Dedifferentiated amniotic fluid mesenchymal stem cell (primary cell): ENCODE measurements at regions not wholly inside any gene's neighbourhood (a gene's known extent, or its start where the extent isn't known, plus 50 kb on each side); places are given as distances from the start of the nearest gene placed in this dataset.
"Not testable (repeated sequence)": the region's sequence is repeated elsewhere in the genome, so short reads cannot be mapped to it uniquely, and the experiment has no call there.

Experiments
- DNase-seq: peaks from one replicate; pipeline ENCODE4 v3.0.0-alpha.2; 2016; ENCODE audit errors: extremely low spot score

GRCh38 chr11:71127806-71128205, 124.6 kb downstream of the SHANK2 start:
- no peak for DNase-seq

- DNase-seq: not testable (repeated sequence)
Observed at GRCh38 chr11:71126401-71126800, 126.0 kb downstream of the SHANK2 start.

GRCh38 chr11:71125150-71125549, 127.2 kb downstream of the SHANK2 start:
- no peak for DNase-seq

- DNase-seq: no peak
Observed at GRCh38 chr11:71124127-71124526, 128.2 kb downstream of the SHANK2 start.

GRCh38 chr11:71120471-71120896, 131.9 kb downstream of the SHANK2 start:
- DNase-seq: no peak

DNA sequence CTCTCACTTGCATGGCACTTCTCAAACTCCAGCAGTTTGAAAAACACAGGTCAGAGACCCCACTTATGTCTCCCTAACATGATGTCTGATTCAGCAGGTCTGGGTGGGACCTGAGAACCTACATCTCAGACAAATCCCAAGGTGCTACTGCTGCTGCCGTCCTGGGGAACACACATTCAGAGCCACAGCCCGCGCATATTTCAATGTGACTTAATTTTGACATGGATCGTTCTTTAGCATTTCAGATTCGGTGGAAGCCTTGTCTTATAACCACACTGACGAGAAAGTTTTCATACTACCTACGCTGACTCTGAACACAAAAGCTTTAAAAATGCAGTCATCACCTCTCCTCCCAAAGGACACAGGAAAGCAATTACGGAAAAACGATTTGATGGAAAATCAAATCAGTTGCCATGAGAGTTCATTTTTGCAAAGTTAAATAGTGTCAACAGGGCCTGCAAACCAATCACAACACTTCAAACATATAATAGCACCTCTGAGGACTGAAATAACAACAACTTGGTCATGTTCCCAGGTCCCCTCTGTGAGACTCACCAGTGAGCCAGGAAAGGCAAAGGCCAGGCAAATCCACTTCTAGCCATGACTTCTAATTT, 132.6 kb downstream of the SHANK2 start:
- DNase-seq: no peak

GRCh38 chr11:71118671-71119250, 133.6 kb downstream of the SHANK2 start:
- no peak for DNase-seq

GRCh38 chr11:71117311-71117710, 135.1 kb downstream of the SHANK2 start:
- DNase-seq: no peak

DNA sequence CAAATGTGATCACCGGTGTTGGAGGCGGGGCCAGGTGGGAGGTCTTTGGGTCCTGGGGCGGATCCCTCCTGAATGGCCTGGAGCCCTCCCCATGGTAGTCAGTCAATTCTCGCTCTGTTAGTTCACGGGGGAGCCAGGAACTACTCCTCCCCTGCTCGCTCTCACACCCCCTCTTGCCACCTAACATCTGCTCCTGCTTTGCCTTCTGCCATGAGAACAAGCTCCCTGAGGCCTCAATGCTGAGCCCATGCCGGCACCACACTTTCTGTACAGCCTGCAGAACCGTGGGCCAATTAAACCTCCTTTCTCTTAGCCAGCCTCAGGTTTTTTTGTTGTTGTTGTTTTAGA, 135.7 kb downstream of the SHANK2 start:
- no peak for DNase-seq

DNA sequence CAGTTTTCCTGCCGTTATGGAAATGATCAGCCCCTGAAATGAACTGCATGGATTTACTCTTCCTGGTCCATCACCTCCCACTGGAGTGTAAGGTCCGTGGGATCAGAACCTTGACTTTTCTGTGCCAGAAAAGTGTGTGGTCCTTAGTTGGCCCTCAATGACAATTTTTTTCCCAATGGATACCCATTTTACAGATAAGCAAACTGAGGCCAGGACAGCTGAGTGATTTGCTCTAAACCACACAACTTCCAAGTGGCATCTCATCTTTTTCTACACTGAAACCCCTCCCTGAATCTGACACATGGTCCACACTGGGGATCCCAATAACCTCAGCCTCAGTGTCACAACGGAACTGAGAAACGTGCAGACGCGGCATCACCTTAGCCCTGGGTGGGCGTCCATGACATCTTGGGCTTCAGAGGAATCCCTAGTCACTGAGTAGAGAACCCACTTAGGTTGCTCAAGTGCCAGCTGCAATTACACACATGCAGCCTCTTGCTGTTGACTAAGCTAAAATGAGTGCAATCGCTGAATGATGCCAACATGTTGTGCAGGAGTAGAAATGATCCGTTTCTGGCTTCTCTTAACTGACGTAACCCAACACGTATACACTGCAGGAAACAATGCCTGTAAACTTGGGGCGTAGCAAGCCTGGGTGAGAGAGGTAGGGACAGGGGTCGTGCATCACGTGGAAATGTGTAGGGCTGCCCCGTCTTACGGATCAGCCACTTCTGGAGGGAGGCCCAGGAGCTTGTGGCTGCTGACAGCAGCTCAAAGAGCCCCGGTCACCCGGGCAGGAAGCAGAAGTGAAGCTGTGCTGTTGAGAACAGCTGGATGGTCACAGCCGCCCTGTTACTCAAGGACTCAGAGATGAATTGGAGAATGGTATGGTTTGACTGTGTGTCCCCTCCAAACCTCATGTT, 136.3 kb downstream of the SHANK2 start:
- DNase-seq: no peak

GRCh38 chr11:71114124-71114851, 138.1 kb downstream of the SHANK2 start:
- DNase-seq: no peak

DNA sequence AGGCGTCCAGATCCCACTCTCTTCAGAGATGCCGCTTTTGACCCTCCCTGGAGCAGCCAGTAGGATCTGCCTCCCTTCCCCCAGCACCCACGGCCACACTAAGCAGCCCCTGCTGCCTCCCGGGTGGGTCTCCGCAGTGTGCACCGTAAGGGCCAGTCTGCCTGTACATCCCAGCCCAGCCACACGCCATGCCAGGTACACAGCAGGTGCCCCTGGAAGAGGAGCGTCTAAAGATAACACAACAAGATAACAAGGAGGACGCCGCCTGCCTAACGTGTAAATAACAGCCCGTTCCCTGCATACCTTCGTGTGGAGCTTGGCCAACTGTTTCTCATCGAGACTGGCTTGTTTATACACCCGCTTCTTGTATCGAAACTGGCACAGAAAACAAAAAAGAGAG, 139.4 kb downstream of the SHANK2 start:
- DNase-seq: no peak

- no peak for DNase-seq
Observed at GRCh38 chr11:71112454-71112853, 139.9 kb downstream of the SHANK2 start.

- DNase-seq: no peak
Observed at GRCh38 chr11:71109586-71109985, 142.8 kb downstream of the SHANK2 start.

- DNase-seq: no peak
Observed at GRCh38 chr11:71109186-71109585, 143.2 kb downstream of the SHANK2 start.

GRCh38 chr11:71108013-71108865, 144.1 kb downstream of the SHANK2 start:
- DNase-seq: no peak

GRCh38 chr11:71106671-71107070, 145.7 kb downstream of the SHANK2 start:
- DNase-seq: no peak

GRCh38 chr11:71103266-71103665, 149.1 kb downstream of the SHANK2 start:
- no peak for DNase-seq

- no peak for DNase-seq
Observed at GRCh38 chr11:71102251-71102995, 150.0 kb downstream of the SHANK2 start.

DNA sequence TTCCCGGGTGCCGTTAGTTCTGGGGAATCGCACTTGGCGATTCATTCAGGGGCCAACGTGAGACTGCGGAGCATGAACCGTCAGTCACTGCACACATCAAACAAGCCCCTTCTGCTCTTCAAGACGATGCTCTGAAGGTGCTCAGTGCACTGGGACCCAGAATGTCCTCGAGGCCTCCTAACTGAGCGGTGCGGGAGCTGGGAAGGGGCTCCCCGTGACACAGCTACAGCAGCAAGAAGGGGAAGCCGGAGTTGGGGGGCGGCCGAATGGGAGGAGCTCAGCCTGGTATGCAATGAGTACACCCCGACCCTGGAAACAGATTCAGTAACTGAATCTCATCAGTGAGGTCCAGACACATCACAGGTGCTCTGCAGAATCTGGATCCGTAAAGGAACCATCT, 150.8 kb downstream of the SHANK2 start:
- no peak for DNase-seq

GRCh38 chr11:71101046-71101445, 151.3 kb downstream of the SHANK2 start:
- no peak for DNase-seq
